Testis (tissue), 2 donors: ENCODE measurements at regions not wholly inside any gene's neighbourhood (a gene's known extent, or its start where the extent isn't known, plus 50 kb on each side); places are given as distances from the start of the nearest gene placed in this dataset.

ENCODE experiments used
- POLR2A ChIP-seq: fragments of 450-650 bp; IDR thresholded peaks from one replicate; pipeline ENCODE4 v1.6.1; 2017; ENCODE audit warnings: antibody characterized with exemption, mild to moderate bottlenecking, moderate library complexity
- TF ChIP-seq, protein P1 (sequence below), 3 experiments: fragments of 450-650 bp in 2 of 3; fragments of 200-600 bp in 1 of 3; sonication (generic) in 1 of 3; IDR thresholded peaks; one replicate each; pipeline ENCODE4 v1.5.1; 2016 to 2019; ENCODE audit warnings: antibody characterized with exemption in 3 of 3, mild to moderate bottlenecking in 2 of 3, moderate library complexity in 1 of 3

DNA sequence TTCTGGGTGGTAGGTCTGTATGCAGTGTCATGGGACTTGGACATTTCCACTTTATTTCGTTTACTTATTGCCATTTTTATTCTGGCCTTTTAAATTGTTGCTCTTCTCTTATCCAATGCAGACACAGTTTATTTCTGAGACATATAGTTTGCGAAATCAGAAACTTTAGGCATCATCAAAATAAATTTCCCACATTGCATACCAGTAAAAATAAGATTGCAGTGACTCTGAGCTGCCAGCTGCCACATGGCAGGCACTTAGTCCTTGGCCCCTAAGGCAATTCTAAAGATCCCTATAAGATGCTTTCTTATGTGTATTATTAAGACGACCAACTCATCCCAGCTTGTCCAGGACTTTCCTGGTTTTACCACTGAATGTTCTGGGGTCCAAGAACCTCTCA lies 81.8 kb upstream of the ANKRD1 start:
- TF ChIP-seq POLR2A = no peak
- TF ChIP-seq, protein P1, sequence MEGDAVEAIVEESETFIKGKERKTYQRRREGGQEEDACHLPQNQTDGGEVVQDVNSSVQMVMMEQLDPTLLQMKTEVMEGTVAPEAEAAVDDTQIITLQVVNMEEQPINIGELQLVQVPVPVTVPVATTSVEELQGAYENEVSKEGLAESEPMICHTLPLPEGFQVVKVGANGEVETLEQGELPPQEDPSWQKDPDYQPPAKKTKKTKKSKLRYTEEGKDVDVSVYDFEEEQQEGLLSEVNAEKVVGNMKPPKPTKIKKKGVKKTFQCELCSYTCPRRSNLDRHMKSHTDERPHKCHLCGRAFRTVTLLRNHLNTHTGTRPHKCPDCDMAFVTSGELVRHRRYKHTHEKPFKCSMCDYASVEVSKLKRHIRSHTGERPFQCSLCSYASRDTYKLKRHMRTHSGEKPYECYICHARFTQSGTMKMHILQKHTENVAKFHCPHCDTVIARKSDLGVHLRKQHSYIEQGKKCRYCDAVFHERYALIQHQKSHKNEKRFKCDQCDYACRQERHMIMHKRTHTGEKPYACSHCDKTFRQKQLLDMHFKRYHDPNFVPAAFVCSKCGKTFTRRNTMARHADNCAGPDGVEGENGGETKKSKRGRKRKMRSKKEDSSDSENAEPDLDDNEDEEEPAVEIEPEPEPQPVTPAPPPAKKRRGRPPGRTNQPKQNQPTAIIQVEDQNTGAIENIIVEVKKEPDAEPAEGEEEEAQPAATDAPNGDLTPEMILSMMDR (IDR thresholded peaks at IDR 0.05) = no peak
